ENCODE measurements at regions not wholly inside any gene's neighbourhood (a gene's known extent, or its start where the extent isn't known, plus 50 kb on each side); places are given as distances from the start of the nearest gene placed in this dataset.

DNA sequence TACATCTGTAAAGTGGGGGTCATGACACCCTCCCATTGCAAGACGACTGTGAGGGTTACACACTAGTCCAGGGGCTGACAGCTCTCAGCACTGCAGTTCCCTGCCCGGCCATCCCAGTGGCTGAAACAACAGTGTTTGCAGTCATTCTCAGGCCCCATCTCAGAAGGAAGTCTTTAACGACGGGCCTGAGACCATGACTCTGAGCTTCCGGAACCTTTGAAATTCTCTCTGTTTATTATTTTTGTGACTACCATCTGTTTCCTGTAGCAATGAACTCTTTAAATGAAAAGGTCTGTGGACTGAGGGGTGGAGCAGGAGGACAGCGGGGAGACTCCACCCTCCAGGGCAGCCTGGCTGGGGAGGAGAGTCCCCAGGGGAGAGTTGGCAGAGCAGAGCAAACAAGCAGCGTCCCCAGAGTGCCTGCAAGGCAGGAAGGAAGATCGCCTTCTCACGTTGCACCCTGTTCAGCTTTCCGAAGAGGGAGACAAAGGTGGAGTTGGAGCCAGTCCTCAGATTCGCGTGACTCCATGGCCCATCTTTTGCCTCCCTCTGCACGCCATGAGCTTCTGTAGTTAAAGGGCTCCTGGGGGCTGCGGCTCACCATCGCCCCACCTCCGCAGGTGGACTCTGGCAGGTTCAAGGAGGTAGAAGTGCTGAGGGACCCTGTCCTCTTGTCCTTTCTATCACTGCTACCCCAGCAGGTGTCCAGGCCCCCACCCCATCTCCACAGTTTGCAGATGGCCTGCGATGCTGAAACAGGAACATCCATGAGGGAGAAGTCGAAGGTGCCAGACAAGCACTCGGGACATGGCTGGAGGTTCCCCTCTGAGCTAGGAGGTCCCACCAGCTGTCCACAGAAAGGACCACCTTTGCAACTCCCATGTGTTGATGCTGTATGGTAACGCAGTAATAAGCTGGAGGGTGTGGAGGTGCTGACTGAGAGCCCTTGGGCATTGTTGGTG, 525.8 kb upstream of the PROK2 start:
- DNase-seq: peak; percentile 38 to 72

DNA sequence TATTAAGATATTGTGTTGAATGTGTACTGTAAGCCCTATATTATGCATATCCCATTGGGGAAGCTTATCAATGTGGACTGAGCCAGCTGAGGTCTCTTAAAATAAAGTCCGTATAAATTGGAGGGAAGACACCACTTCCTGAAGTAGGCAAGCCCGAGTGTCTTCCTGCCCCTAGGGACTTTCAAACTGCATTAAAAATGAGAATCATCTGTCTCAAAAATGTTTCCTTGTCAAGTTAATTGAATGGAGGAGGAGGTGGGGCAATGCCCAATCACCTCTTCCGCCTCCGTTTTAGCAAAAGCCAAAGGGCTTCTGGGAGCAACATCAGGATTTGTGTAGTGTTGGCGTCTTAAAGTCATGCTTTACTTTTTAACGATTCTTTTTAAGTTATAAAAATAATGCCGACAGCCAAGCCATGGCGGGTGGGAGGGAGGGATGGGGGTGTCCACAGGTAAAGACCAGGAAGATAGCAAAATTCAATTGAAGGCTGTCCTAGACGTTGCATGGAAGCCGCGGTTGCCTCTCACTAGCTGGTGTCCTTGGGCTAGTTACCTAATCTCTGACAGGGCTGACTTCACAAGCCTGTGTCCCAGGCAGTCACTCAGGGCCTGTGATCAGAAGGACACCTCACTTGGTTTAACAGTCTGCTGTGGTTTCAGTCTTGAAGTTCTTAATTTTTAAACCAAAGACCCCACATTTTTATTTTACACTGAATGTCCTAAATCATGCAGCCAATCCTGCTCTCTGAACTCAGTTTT, 524.9 kb upstream of the PROK2 start:
- Histone ChIP-seq H3K4me3 (no peak overlapping the region), H3K4me1 (peaks cover 0 to 14% (median 12%) of the 10 kb centered on the region in 4 donors), H3K27me3 (peaks cover 0 to 4% of the 10 kb centered on the region in 2 donors), H3K36me3 (no peaks in the 10 kb centered on the region), H3K9me3 (no peaks in the 10 kb centered on the region), H3K27ac (no peak overlapping the region)
- no peak for DNase-seq
- TF ChIP-seq, protein P1, sequence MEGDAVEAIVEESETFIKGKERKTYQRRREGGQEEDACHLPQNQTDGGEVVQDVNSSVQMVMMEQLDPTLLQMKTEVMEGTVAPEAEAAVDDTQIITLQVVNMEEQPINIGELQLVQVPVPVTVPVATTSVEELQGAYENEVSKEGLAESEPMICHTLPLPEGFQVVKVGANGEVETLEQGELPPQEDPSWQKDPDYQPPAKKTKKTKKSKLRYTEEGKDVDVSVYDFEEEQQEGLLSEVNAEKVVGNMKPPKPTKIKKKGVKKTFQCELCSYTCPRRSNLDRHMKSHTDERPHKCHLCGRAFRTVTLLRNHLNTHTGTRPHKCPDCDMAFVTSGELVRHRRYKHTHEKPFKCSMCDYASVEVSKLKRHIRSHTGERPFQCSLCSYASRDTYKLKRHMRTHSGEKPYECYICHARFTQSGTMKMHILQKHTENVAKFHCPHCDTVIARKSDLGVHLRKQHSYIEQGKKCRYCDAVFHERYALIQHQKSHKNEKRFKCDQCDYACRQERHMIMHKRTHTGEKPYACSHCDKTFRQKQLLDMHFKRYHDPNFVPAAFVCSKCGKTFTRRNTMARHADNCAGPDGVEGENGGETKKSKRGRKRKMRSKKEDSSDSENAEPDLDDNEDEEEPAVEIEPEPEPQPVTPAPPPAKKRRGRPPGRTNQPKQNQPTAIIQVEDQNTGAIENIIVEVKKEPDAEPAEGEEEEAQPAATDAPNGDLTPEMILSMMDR (IDR thresholded peaks at IDR 0.05): no peak
- intact Hi-C loops (cut with DNase I; ENCODE audit: low total_unique reads): no loop called here

More for the DNA sequence above, 525.8 kb upstream of the PROK2 start:
- no peak overlapping the region for H3K27ac ChIP-seq
- no peaks in the 10 kb centered on the region for H3K27me3 ChIP-seq
- no peaks in the 10 kb centered on the region for H3K9me3 ChIP-seq
- no peaks in the 10 kb centered on the region for H3K36me3 ChIP-seq
- intact Hi-C loops (cut with DNase I; ENCODE audit: low total_unique reads): no loop called here
- TF ChIP-seq, protein P1 (IDR thresholded peaks at IDR 0.05): no peak
- H3K4me3 ChIP-seq: no peak overlapping the region
- peaks cover 0 to 14% (median 12%) of the 10 kb centered on the region in 4 donors for H3K4me1 ChIP-seq

DNA sequence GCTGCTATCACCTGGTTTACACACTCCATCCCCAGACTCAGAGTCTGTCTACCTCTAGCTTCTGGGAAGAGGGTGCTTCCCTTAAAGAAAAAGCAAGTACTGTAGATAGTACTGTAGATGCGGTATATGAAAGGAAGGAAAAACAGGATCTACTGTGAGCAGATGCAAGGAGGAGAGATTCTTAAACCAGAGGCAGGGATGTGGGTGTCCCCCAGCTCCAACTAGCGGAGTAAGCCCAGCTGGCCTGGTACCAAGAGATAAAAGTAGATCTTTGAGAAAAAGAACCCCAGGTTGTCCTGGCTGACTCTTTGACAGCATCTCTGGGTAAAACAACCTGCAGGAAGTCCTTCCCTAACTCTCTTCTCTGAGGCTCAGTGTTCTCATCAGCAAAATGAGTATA, 523.7 kb upstream of the PROK2 start:
- DNase-seq: no peak
- intact Hi-C loops (cut with DNase I; ENCODE audit: low total_unique reads): no loop called here
- peaks cover 0 to 4% of the 10 kb centered on the region in 2 donors for H3K27me3 ChIP-seq
- TF ChIP-seq, protein P1 (IDR thresholded peaks at IDR 0.05): no peak
- no peaks in the 10 kb centered on the region for H3K36me3 ChIP-seq
- peaks cover 0 to 14% (median 12%) of the 10 kb centered on the region in 4 donors for H3K4me1 ChIP-seq
- no peaks in the 10 kb centered on the region for H3K9me3 ChIP-seq
- H3K27ac ChIP-seq: no peak overlapping the region
- no peak overlapping the region for H3K4me3 ChIP-seq

DNA sequence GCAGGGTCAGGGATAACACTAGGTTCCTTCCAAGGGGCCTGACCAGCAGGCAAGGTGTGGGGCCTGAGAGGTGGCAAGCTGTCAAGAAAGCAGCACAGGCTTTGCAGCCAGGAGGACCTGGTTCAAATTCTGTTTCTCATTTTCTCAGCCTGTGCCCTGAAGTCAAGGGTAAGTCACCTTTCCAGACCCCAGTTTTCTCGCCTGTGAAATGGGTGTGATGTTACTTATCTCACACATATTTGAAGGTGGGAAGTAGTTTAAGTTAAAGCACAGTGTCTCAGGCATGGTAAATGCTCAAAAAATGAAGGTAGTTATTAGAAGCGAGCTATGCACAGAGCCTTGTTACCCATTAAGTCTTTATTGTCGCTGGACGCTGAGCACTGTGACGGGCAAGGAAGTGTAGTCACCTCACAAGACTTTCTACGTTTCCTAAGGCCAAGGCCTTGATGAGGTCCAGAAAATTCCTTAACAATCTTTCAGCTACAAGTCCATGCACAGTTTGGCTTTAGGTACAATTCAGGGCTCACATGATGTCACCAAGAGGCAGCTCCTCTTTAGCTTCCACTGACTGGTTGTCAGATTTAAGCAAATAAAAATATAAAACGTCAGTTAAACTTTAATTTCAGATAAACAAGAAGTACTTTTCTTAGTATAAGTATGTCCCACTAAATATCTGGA, 522.6 kb upstream of the PROK2 start:
- Histone ChIP-seq H3K36me3 (no peaks in the 10 kb centered on the region), H3K9me3 (no peaks in the 10 kb centered on the region), H3K4me3 (no peak overlapping the region), H3K27ac (no peak overlapping the region), H3K4me1 (peaks cover 0 to 14% (median 12%) of the 10 kb centered on the region in 4 donors), H3K27me3 (peaks cover 0 to 4% of the 10 kb centered on the region in 2 donors)
- TF ChIP-seq, protein P1 (IDR thresholded peaks at IDR 0.05): no peak
- intact Hi-C loops (cut with DNase I; ENCODE audit: low total_unique reads): no loop called here
- DNase-seq: no peak

DNA sequence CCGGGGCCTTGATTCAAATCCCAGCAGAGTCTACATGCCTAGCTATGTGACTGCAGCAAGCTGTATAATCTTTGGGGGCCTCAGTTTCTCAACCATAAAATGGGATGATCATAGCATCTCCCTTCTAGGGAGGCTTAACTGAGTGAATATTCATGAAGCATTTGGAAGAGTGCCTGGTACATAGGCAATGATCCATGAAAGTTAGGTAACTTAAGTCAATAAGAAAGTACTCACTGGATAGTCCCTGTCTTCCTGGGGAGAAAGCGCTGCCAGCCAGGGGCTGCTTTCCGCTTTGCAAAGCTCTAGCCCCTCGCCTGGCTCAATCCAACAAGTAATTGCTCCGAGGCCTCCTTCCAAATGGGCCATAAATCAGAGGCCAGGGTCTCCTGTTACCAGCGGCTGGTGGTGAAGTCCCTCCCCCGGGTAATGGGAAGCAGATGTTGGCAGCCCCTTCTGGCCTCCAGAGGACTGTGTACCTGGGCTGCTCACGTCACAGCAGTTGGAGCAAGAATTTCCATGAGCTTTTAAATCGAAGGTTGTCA, 521.9 kb upstream of the PROK2 start:
- Histone ChIP-seq H3K27ac (no peak overlapping the region), H3K9me3 (no peaks in the 10 kb centered on the region), H3K4me3 (no peak overlapping the region), H3K36me3 (no peaks in the 10 kb centered on the region), H3K27me3 (peaks cover 0 to 4% of the 10 kb centered on the region in 2 donors), H3K4me1 (peaks cover 0 to 14% (median 12%) of the 10 kb centered on the region in 4 donors)
- DNase-seq: no peak
- intact Hi-C loops (cut with DNase I; ENCODE audit: low total_unique reads): no loop called here
- TF ChIP-seq, protein P1 (IDR thresholded peaks at IDR 0.05): no peak

All from tibial artery (tissue), 4 donors.